Chondrocyte (in vitro differentiated cells): ENCODE measurements at regions not wholly inside any gene's neighbourhood (a gene's known extent, or its start where the extent isn't known, plus 50 kb on each side); places are given as distances from the start of the nearest gene placed in this dataset.

Experiments used
- DNase-seq: peaks from one replicate; pipeline ENCODE4 v3.0.0; 2021; ENCODE audit warnings: mixed read lengths, low spot score
- H3K27ac Mint-ChIP-seq: one replicate; pipeline ENCODE4 v1.8.0; 2021; ENCODE audit warnings: mild to moderate bottlenecking, moderate library complexity, mixed read lengths; ENCODE audit not compliant: unreplicated experiment
- H3K27me3 Mint-ChIP-seq: 2 replicates; pipeline ENCODE4 v1.8.0; 2021; ENCODE audit warnings: low read depth, mixed read lengths
- H3K36me3 Mint-ChIP-seq: 2 replicates; pipeline ENCODE4 v1.8.0; 2021; ENCODE audit warnings: low read depth, mixed read lengths
- H3K4me1 Mint-ChIP-seq: 2 replicates; pipeline ENCODE4 v1.8.0; 2021; ENCODE audit warnings: low read depth, mild to moderate bottlenecking, mixed read lengths
- H3K4me3 Mint-ChIP-seq: one replicate; pipeline ENCODE4 v1.8.0; 2021; ENCODE audit warnings: mild to moderate bottlenecking, moderate library complexity, mixed read lengths; ENCODE audit not compliant: unreplicated experiment
- H3K9me3 Mint-ChIP-seq: 2 replicates; pipeline ENCODE4 v1.8.0; 2021; ENCODE audit warnings: low read depth, mixed read lengths
- CTCF ChIP-seq: fragments of 200-600 bp; sonication (generic); IDR thresholded peaks from 2 replicates; pipeline ENCODE4 v1.5.0; 2021; ENCODE audit warnings: antibody characterized with exemption, mild to moderate bottlenecking, moderate library complexity

GRCh38 chr15:91759560-91759959 lies 93.9 kb upstream of the SLCO3A1 start:
- Mint-ChIP-seq H3K36me3 (no peaks in the 10 kb centered on the region), H3K4me3 (no peak overlapping the region), H3K27ac (no peak overlapping the region), H3K9me3 (peaks cover 5% of the 10 kb centered on the region), H3K4me1 (no peaks in the 10 kb centered on the region), H3K27me3 (peaks cover 5% of the 10 kb centered on the region)
- no peak for DNase-seq
- TF ChIP-seq CTCF, result no peak

- H3K27me3 Mint-ChIP-seq, result peaks cover 4% of the 10 kb centered on the region
- H3K9me3 Mint-ChIP-seq, result peaks cover 7% of the 10 kb centered on the region
These were observed 87.8 kb upstream of the SLCO3A1 start for GRCh38 chr15:91765660-91766059.

GRCh38 chr15:91769476-91769875 lies 84.0 kb upstream of the SLCO3A1 start:
- H3K4me3 Mint-ChIP-seq, result no peak overlapping the region
- H3K4me1 Mint-ChIP-seq, result no peaks in the 10 kb centered on the region
- H3K27me3 Mint-ChIP-seq, result peaks cover 1% of the 10 kb centered on the region
- H3K27ac Mint-ChIP-seq, result no peak overlapping the region
- H3K9me3 Mint-ChIP-seq, result peaks cover 5% of the 10 kb centered on the region
- TF ChIP-seq CTCF, result no peak
- no peak for DNase-seq
- no peaks in the 10 kb centered on the region for H3K36me3 Mint-ChIP-seq

More at GRCh38 chr15:91765660-91766059, 87.8 kb upstream of the SLCO3A1 start:
- no peaks in the 10 kb centered on the region for H3K36me3 Mint-ChIP-seq
- H3K4me1 Mint-ChIP-seq, result no peaks in the 10 kb centered on the region
- no peak for DNase-seq
- no peak overlapping the region for H3K4me3 Mint-ChIP-seq
- no peak for TF ChIP-seq CTCF
- H3K27ac Mint-ChIP-seq, result no peak overlapping the region

GRCh38 chr15:91769894-91770293 lies 83.6 kb upstream of the SLCO3A1 start:
- Mint-ChIP-seq H3K27me3 (peaks cover 3% of the 10 kb centered on the region), H3K4me3 (no peak overlapping the region), H3K4me1 (no peaks in the 10 kb centered on the region), H3K27ac (no peak overlapping the region), H3K9me3 (peaks cover 5% of the 10 kb centered on the region), H3K36me3 (no peaks in the 10 kb centered on the region)
- no peak for TF ChIP-seq CTCF
- DNase-seq, result no peak

- Mint-ChIP-seq H3K4me3 (no peak overlapping the region), H3K9me3 (no peaks in the 10 kb centered on the region), H3K4me1 (no peaks in the 10 kb centered on the region), H3K27me3 (peaks cover 7% of the 10 kb centered on the region), H3K27ac (no peak overlapping the region), H3K36me3 (no peaks in the 10 kb centered on the region)
- DNase-seq, result no peak
- no peak for TF ChIP-seq CTCF
These were observed 77.4 kb upstream of the SLCO3A1 start for GRCh38 chr15:91776104-91776503.
